ENCODE measurements at regions not wholly inside any gene's neighbourhood (a gene's known extent, or its start where the extent isn't known, plus 50 kb on each side); places are given as distances from the start of the nearest gene placed in this dataset.
A peak's percentile ranks its signal among the peaks of the same experiment; 100 is the strongest.
"Not testable (repeated sequence)": the region's sequence is repeated elsewhere in the genome, so short reads cannot be mapped to it uniquely, and the experiment has no call there.

- in situ Hi-C loops (cut with HindIII; ENCODE audit: low pct_ligation_motif_present, low pct_unique_long_range_greater_than_20kb, low sequenced_read_pairs): no loop called here
- DNase-seq: no peak
Observed at GRCh38 chr4:74541667-74542066, 96.7 kb downstream of the AREG start.

GRCh38 chr4:74543231-74543781 lies 98.4 kb downstream of the AREG start:
- DNase-seq: no peak
- in situ Hi-C loops (cut with HindIII; ENCODE audit: low pct_ligation_motif_present, low pct_unique_long_range_greater_than_20kb, low sequenced_read_pairs): no loop called here

GRCh38 chr4:74543983-74544382 lies 99.0 kb downstream of the AREG start:
- in situ Hi-C loops (cut with HindIII; ENCODE audit: low pct_ligation_motif_present, low pct_unique_long_range_greater_than_20kb, low sequenced_read_pairs): no loop called here

GRCh38 chr4:74544655-74545361 lies 99.9 kb downstream of the AREG start:
- DNase-seq: no peak
- in situ Hi-C loops (cut with HindIII; ENCODE audit: low pct_ligation_motif_present, low pct_unique_long_range_greater_than_20kb, low sequenced_read_pairs): no loop called here

More at GRCh38 chr4:74543983-74544382, 99.0 kb downstream of the AREG start:
- DNase-seq: no peak

GRCh38 chr4:74545448-74545847 lies 100.5 kb downstream of the AREG start:
- no peak for DNase-seq
- in situ Hi-C loops (cut with HindIII; ENCODE audit: low pct_ligation_motif_present, low pct_unique_long_range_greater_than_20kb, low sequenced_read_pairs): no loop called here

GRCh38 chr4:74546057-74546456 lies 101.1 kb downstream of the AREG start:
- in situ Hi-C loops (cut with HindIII; ENCODE audit: low pct_ligation_motif_present, low pct_unique_long_range_greater_than_20kb, low sequenced_read_pairs): no loop called here
- no peak for DNase-seq

- DNase-seq: no peak
- in situ Hi-C loops (cut with HindIII; ENCODE audit: low pct_ligation_motif_present, low pct_unique_long_range_greater_than_20kb, low sequenced_read_pairs): no loop called here
Observed at GRCh38 chr4:74547042-74547441, 102.1 kb downstream of the AREG start.

- DNase-seq: no peak
- in situ Hi-C loops (cut with HindIII; ENCODE audit: low pct_ligation_motif_present, low pct_unique_long_range_greater_than_20kb, low sequenced_read_pairs): no loop called here
Observed at GRCh38 chr4:74548561-74548960, 103.6 kb downstream of the AREG start.

- DNase-seq: no peak
- in situ Hi-C loops (cut with HindIII; ENCODE audit: low pct_ligation_motif_present, low pct_unique_long_range_greater_than_20kb, low sequenced_read_pairs): no loop called here
Observed at GRCh38 chr4:74549936-74550335, 105.0 kb downstream of the AREG start.

- no peak for DNase-seq
- in situ Hi-C loops (cut with HindIII; ENCODE audit: low pct_ligation_motif_present, low pct_unique_long_range_greater_than_20kb, low sequenced_read_pairs): no loop called here
Observed at GRCh38 chr4:74555231-74555630, 110.3 kb downstream of the AREG start.

GRCh38 chr4:74555843-74556242 lies 110.9 kb downstream of the AREG start:
- in situ Hi-C loops (cut with HindIII; ENCODE audit: low pct_ligation_motif_present, low pct_unique_long_range_greater_than_20kb, low sequenced_read_pairs): no loop called here
- no peak for DNase-seq

GRCh38 chr4:74559853-74560252 lies 114.9 kb downstream of the AREG start:
- in situ Hi-C loops (cut with HindIII; ENCODE audit: low pct_ligation_motif_present, low pct_unique_long_range_greater_than_20kb, low sequenced_read_pairs): no loop called here
- DNase-seq: no peak

- no peak for DNase-seq
- in situ Hi-C loops (cut with HindIII; ENCODE audit: low pct_ligation_motif_present, low pct_unique_long_range_greater_than_20kb, low sequenced_read_pairs): no loop called here
Observed at GRCh38 chr4:74567981-74568380, 123.0 kb downstream of the AREG start.

- no peak for DNase-seq
- in situ Hi-C loops (cut with HindIII; ENCODE audit: low pct_ligation_motif_present, low pct_unique_long_range_greater_than_20kb, low sequenced_read_pairs): no loop called here
Observed at GRCh38 chr4:74570095-74570494, 125.2 kb downstream of the AREG start.

GRCh38 chr4:74578329-74578728 lies 133.4 kb downstream of the AREG start:
- in situ Hi-C loops (cut with HindIII; ENCODE audit: low pct_ligation_motif_present, low pct_unique_long_range_greater_than_20kb, low sequenced_read_pairs): no loop called here
- DNase-seq: no peak

- in situ Hi-C loops (cut with HindIII; ENCODE audit: low pct_ligation_motif_present, low pct_unique_long_range_greater_than_20kb, low sequenced_read_pairs); DNase-seq: not testable (repeated sequence)
Observed at GRCh38 chr4:74578865-74579264, 133.9 kb downstream of the AREG start.

- in situ Hi-C loops (cut with HindIII; ENCODE audit: low pct_ligation_motif_present, low pct_unique_long_range_greater_than_20kb, low sequenced_read_pairs): no loop called here
- DNase-seq: peak; percentile 2
Observed at GRCh38 chr4:74583089-74583700, 138.3 kb downstream of the AREG start.

- no peak for DNase-seq
- in situ Hi-C loops (cut with HindIII; ENCODE audit: low pct_ligation_motif_present, low pct_unique_long_range_greater_than_20kb, low sequenced_read_pairs): no loop called here
Observed at GRCh38 chr4:74583757-74584156, 138.8 kb downstream of the AREG start.

GRCh38 chr4:74588350-74588749 lies 143.4 kb downstream of the AREG start:
- DNase-seq: no peak
- in situ Hi-C loops (cut with HindIII; ENCODE audit: low pct_ligation_motif_present, low pct_unique_long_range_greater_than_20kb, low sequenced_read_pairs): no loop called here

- in situ Hi-C loops (cut with HindIII; ENCODE audit: low pct_ligation_motif_present, low pct_unique_long_range_greater_than_20kb, low sequenced_read_pairs): no loop called here
Observed at GRCh38 chr4:74590476-74590875, 145.5 kb downstream of the AREG start.

More at GRCh38 chr4:74590476-74590875, 145.5 kb downstream of the AREG start:
- DNase-seq: no peak
